ENCODE measurements at regions not wholly inside any gene's neighbourhood (a gene's known extent, or its start where the extent isn't known, plus 50 kb on each side); places are given as distances from the start of the nearest gene placed in this dataset.

GRCh38 chr15:35986191-35986721 lies 440.3 kb upstream of the DPH6 start:
- no peak for DNase-seq (ENCODE audit: low read depth)
- no peak overlapping the region for H3K4me3 ChIP-seq (ENCODE audit: low read length)
- TF ChIP-seq CTCF (conservative IDR thresholded peaks at IDR 0.05; ENCODE audit: low read depth, low read length) = no peak

GRCh38 chr15:35987056-35987455 lies 441.1 kb upstream of the DPH6 start:
- no peak for TF ChIP-seq CTCF (conservative IDR thresholded peaks at IDR 0.05; ENCODE audit: low read depth, low read length)
- DNase-seq (ENCODE audit: low read depth) = no peak
- no peak overlapping the region for H3K4me3 ChIP-seq (ENCODE audit: low read length)

GRCh38 chr15:35991386-35991785 lies 445.4 kb upstream of the DPH6 start:
- no peak overlapping the region for H3K4me3 ChIP-seq (ENCODE audit: low read length)
- DNase-seq (ENCODE audit: low read depth) = no peak
- TF ChIP-seq CTCF (conservative IDR thresholded peaks at IDR 0.05; ENCODE audit: low read depth, low read length) = no peak

- no peak for TF ChIP-seq CTCF (conservative IDR thresholded peaks at IDR 0.05; ENCODE audit: low read depth, low read length)
- no peak overlapping the region for H3K4me3 ChIP-seq (ENCODE audit: low read length)
- DNase-seq (ENCODE audit: low read depth) = no peak
Observed at GRCh38 chr15:35992791-35993190, 446.8 kb upstream of the DPH6 start.

GRCh38 chr15:35993196-35993595 lies 447.2 kb upstream of the DPH6 start:
- no peak for TF ChIP-seq CTCF (conservative IDR thresholded peaks at IDR 0.05; ENCODE audit: low read depth, low read length)
- H3K4me3 ChIP-seq (ENCODE audit: low read length) = no peak overlapping the region
- no peak for DNase-seq (ENCODE audit: low read depth)

- H3K4me3 ChIP-seq (ENCODE audit: low read length) = no peak overlapping the region
- no peak for DNase-seq (ENCODE audit: low read depth)
- TF ChIP-seq CTCF (conservative IDR thresholded peaks at IDR 0.05; ENCODE audit: low read depth, low read length) = no peak
Observed at GRCh38 chr15:35994876-35995275, 448.9 kb upstream of the DPH6 start.

GRCh38 chr15:35998663-35999602 lies 453.0 kb upstream of the DPH6 start:
- no peak for DNase-seq (ENCODE audit: low read depth)
- TF ChIP-seq CTCF (conservative IDR thresholded peaks at IDR 0.05; ENCODE audit: low read depth, low read length) = no peak
- H3K4me3 ChIP-seq (ENCODE audit: low read length) = no peak overlapping the region

Measured in retinal pigment epithelial cell (primary cell).